IMR-90 (cell line): ENCODE measurements at regions not wholly inside any gene's neighbourhood (a gene's known extent, or its start where the extent isn't known, plus 50 kb on each side); places are given as distances from the start of the nearest gene placed in this dataset.

Experiments
- ATAC-seq: fragments of 200-7000 bp; cut with Tn5 transposase; 2 replicates; pipeline ENCODE4 v1.9.1; 2020; ENCODE audit warnings: low read depth, mild to moderate bottlenecking, moderate library complexity
- BruUV-seq: library from RNA; stranded (reverse); fragments of 400-500 nt; replicated peaks from 2 replicates; lab custom pipeline; 2021; lab: Mats Ljungman, UMichigan
- CTCF ChIA-PET: fragments of 300-600 bp; formaldehyde crosslinking; extraction: SDS; loops from one replicate; lab custom pipeline; 2021; ENCODE audit warnings: antibody characterized with exemption; lab: Yijun Ruan, JAX
- POLR2A ChIA-PET: fragments of 300-600 bp; sonication (Branson Sonifier 250); formaldehyde crosslinking; loops from one replicate; lab custom pipeline; 2022; ENCODE audit warnings: antibody characterized with exemption; ENCODE audit not compliant: unreplicated experiment; lab: Charles Lee
- DNase-seq: peaks from one replicate; pipeline ENCODE4 v3.0.0; 2013
- H2AFZ ChIP-seq: replicated peaks from 2 replicates; pipeline ENCODE3; 2013; ENCODE audit warnings: low read length, mild to moderate bottlenecking; ENCODE audit not compliant: poor library complexity
- H2AK5ac ChIP-seq: 2 replicates; pipeline ENCODE4 v1.6.1; 2013; ENCODE audit warnings: low read depth, low read length, inconsistent platforms
- H2AK9ac ChIP-seq: replicated peaks from 2 replicates; pipeline ENCODE3; 2013; ENCODE audit warnings: mild to moderate bottlenecking, low read depth, low read length, moderate library complexity; ENCODE audit not compliant: poor library complexity
- H2BK120ac ChIP-seq: 2 replicates; pipeline ENCODE4 v1.6.1; 2013; ENCODE audit warnings: low read depth, low read length, inconsistent platforms
- H2BK15ac ChIP-seq: 3 replicates; pipeline ENCODE4 v1.6.1; 2013; ENCODE audit warnings: low read depth, low read length, inconsistent platforms
- H2BK20ac ChIP-seq: 2 replicates; pipeline ENCODE4 v1.6.1; 2013; ENCODE audit warnings: low read depth, mild to moderate bottlenecking, inconsistent platforms, low read length, moderate library complexity
- H2BK5ac ChIP-seq: 2 replicates; pipeline ENCODE4 v1.6.1; 2013; ENCODE audit warnings: mild to moderate bottlenecking, low read depth, low read length, inconsistent platforms; ENCODE audit not compliant: poor library complexity, severe bottlenecking
- H3K14ac ChIP-seq: replicated peaks from 2 replicates; pipeline ENCODE4 v1.6.1; 2013; ENCODE audit warnings: low read depth, low read length, inconsistent platforms
- H3K18ac ChIP-seq: 2 replicates; pipeline ENCODE4 v1.6.1; 2013; ENCODE audit warnings: low read depth, low read length, control low read depth
- H3K23ac ChIP-seq: 2 replicates; pipeline ENCODE4 v1.6.1; 2013; ENCODE audit warnings: low read depth, low read length, inconsistent platforms
- H3K27ac ChIP-seq: 2 replicates; pipeline ENCODE4 v1.5.1; 2013; ENCODE audit warnings: mild to moderate bottlenecking, control low read depth, low read length; ENCODE audit not compliant: insufficient read depth
- H3K27me3 ChIP-seq: 2 replicates; pipeline ENCODE4 v1.6.1; 2013; ENCODE audit warnings: low read length; ENCODE audit not compliant: control insufficient read depth, insufficient read depth
- H3K36me3 ChIP-seq: 2 replicates; pipeline ENCODE4 v1.6.1; 2013; ENCODE audit warnings: low read length, mixed read lengths; ENCODE audit not compliant: control insufficient read depth, insufficient read depth
- H3K4ac ChIP-seq: 2 replicates; pipeline ENCODE4 v1.6.1; 2013; ENCODE audit warnings: low read depth, low read length, inconsistent platforms
- H3K4me1 ChIP-seq: 2 replicates; pipeline ENCODE4 v1.6.1; 2013; ENCODE audit warnings: low read length, mixed read lengths; ENCODE audit not compliant: control insufficient read depth, insufficient read depth
- H3K4me2 ChIP-seq: 2 replicates; pipeline ENCODE4 v1.6.1; 2013; ENCODE audit warnings: low read depth, mild to moderate bottlenecking, control low read depth, low read length, moderate library complexity
- H3K4me3 ChIP-seq: 2 replicates; pipeline ENCODE4 v1.5.1; 2013; ENCODE audit warnings: low read depth, mild to moderate bottlenecking, control low read depth, low read length, moderate library complexity; ENCODE audit not compliant: insufficient read depth
- H3K56ac ChIP-seq: 2 replicates; pipeline ENCODE4 v1.6.1; 2013; ENCODE audit warnings: low read length, inconsistent platforms; ENCODE audit not compliant: insufficient read depth; ENCODE audit errors: extremely low read depth
- H3K79me1 ChIP-seq, 2 experiments: 2 replicates each; pipeline ENCODE4 v1.6.1; 2013; ENCODE audit warnings: low read length in 2 of 2, inconsistent platforms in 1 of 2, low read depth in 1 of 2
- H3K9ac ChIP-seq: 2 replicates; pipeline ENCODE4 v1.6.1; 2013; ENCODE audit warnings: low read depth, low read length, control low read depth
- H3K9me1 ChIP-seq: 2 replicates; pipeline ENCODE4 v1.6.1; 2013; ENCODE audit warnings: low read length, inconsistent platforms; ENCODE audit not compliant: insufficient read depth
- H3K9me3 ChIP-seq: 2 replicates; pipeline ENCODE4 v1.6.1; 2013; ENCODE audit warnings: low read length; ENCODE audit not compliant: control insufficient read depth, insufficient read depth
- H4K20me1 ChIP-seq: 2 replicates; pipeline ENCODE4 v1.6.1; 2013; ENCODE audit warnings: low read length, inconsistent platforms; ENCODE audit not compliant: insufficient read depth
- H4K5ac ChIP-seq: 2 replicates; pipeline ENCODE4 v1.6.1; 2013; ENCODE audit warnings: mild to moderate bottlenecking, low read depth, low read length, control low read depth
- H4K8ac ChIP-seq, 2 experiments: 2 replicates each; pipeline ENCODE4 v1.6.1; 2013; ENCODE audit warnings: low read depth in 2 of 2, low read length in 2 of 2, control low read depth in 1 of 2, inconsistent platforms in 1 of 2
- H4K91ac ChIP-seq: 2 replicates; pipeline ENCODE4 v1.6.1; 2013; ENCODE audit warnings: low read depth, low read length, inconsistent platforms; ENCODE audit not compliant: insufficient read depth
- BHLHE40 ChIP-seq: fragments of 150-350 bp; IDR thresholded peaks from 2 replicates; pipeline ENCODE4 v1.6.1; 2016; ENCODE audit warnings: mild to moderate bottlenecking, low read depth, low read length
- FOS ChIP-seq: fragments of 150-350 bp; IDR thresholded peaks from 2 replicates; pipeline ENCODE4 v1.6.1; 2016; ENCODE audit warnings: low read depth, low read length
- POLR2A ChIP-seq: IDR thresholded peaks from 2 replicates; pipeline ENCODE4 v1.6.1; 2012; ENCODE audit warnings: mild to moderate bottlenecking, low read depth, low read length
- SMC3 ChIP-seq: fragments of 150-350 bp; IDR thresholded peaks from 2 replicates; pipeline ENCODE4 v1.6.1; 2016; ENCODE audit warnings: low read depth, mild to moderate bottlenecking, antibody characterized with exemption, low read length, moderate library complexity
- USF2 ChIP-seq: fragments of 150-350 bp; IDR thresholded peaks from 2 replicates; pipeline ENCODE4 v1.6.1; 2017; ENCODE audit warnings: mild to moderate bottlenecking, antibody characterized with exemption, low read length, low read depth
- WGBS, 2 experiments: methylation state at CpG; one replicate each; pipeline versions ENCODE4 v1.1.5 to v1.1.7; 2013; ENCODE audit warnings: missing lambda C conversion rate in 2 of 2; ENCODE audit not compliant: insufficient read length in 1 of 2; ENCODE audit errors: extremely low coverage in 2 of 2; 5-methylcytosine and 5-hydroxymethylcytosine counted together
- dilution Hi-C: fragments of 300-500 bp; cut with HindIII; formaldehyde crosslinking; loops from one replicate; pipeline ENCODE4 v1.14.3; 2018; ENCODE audit warnings: low sequenced_read_pairs; ENCODE audit not compliant: unreplicated experiment
- in situ Hi-C: fragments of 300-500 bp; cut with MboI; formaldehyde crosslinking; loops from 3 replicates; pipeline ENCODE4 v1.14.3; 2019; ENCODE audit warnings: low sequenced_read_pairs, inconsistent platforms, mixed read lengths
- intact Hi-C: fragments of 100-400 bp; cut with micrococcal nuclease; formaldehyde crosslinking; loops from 2 replicates; pipeline ENCODE4 v1.10.0; 2022

GRCh38 chr4:33864290-33864859 is 2379.9 kb downstream of the ARAP2 start:
- TF ChIP-seq SMC3 (no peak), USF2 (no peak), BHLHE40 (no peak), FOS (no peak), POLR2A (no peak)
- H3K79me1 ChIP-seq: no peaks in the 10 kb centered on the region
- H4K20me1 ChIP-seq: no peaks in the 10 kb centered on the region
- no peak overlapping the region for H3K4ac ChIP-seq
- no peak overlapping the region for H3K23ac ChIP-seq
- no peaks in the 10 kb centered on the region for H3K27me3 ChIP-seq
- H4K5ac ChIP-seq: no peak overlapping the region
- POLR2A ChIA-PET: no interaction called here
- no peak overlapping the region for H3K56ac ChIP-seq
- no peak overlapping the region for H2AK9ac ChIP-seq
- in situ Hi-C loops (no loop called here), intact Hi-C loops (loop anchor here (5.0 kb wide), 1 partner anchor 37 kb away; no protein-coding TSS in a partner anchor), dilution Hi-C loops (no loop called here)
- no peak overlapping the region for H3K4me3 ChIP-seq
- no TSS peak for BruUV-seq
- no peaks in the 10 kb centered on the region for H3K9me1 ChIP-seq
- H2AK5ac ChIP-seq: no peak overlapping the region
- no peaks in the 10 kb centered on the region for H3K9me3 ChIP-seq
- no peak overlapping the region for H4K8ac ChIP-seq
- no peak overlapping the region for H2BK20ac ChIP-seq
- H4K91ac ChIP-seq: no peak overlapping the region
- CTCF ChIA-PET: no interaction called here
- H3K4me2 ChIP-seq: no peak overlapping the region
- no peak overlapping the region for H3K14ac ChIP-seq
- no peaks in the 10 kb centered on the region for H3K4me1 ChIP-seq
- H2AFZ ChIP-seq: no peak overlapping the region
- H3K36me3 ChIP-seq: no peaks in the 10 kb centered on the region
- H3K27ac ChIP-seq: no peak overlapping the region
- DNase-seq (no peak), ATAC-seq (no peak)
- 60% methylated on average over 1 of the region's 6 CpGs; no CpG with 5 or more reads in 1 of the 2 experiments for WGBS, 2 experiments
- no peak overlapping the region for H3K9ac ChIP-seq
- no peak overlapping the region for H2BK5ac ChIP-seq
- H2BK120ac ChIP-seq: no peak overlapping the region
- no peak overlapping the region for H3K18ac ChIP-seq
- H2BK15ac ChIP-seq: no peak overlapping the region
